GM19351 (cell line): ENCODE measurements at regions not wholly inside any gene's neighbourhood (a gene's known extent, or its start where the extent isn't known, plus 50 kb on each side); places are given as distances from the start of the nearest gene placed in this dataset.
A peak's percentile ranks its signal among the peaks of the same experiment; 100 is the strongest.

ENCODE experiments used
- ATAC-seq: cut with Tn5 transposase; IDR thresholded peaks from one replicate; pipeline ENCODE4 v1.9.1; 2021; ENCODE audit warnings: mild to moderate bottlenecking, moderate library complexity; ENCODE audit not compliant: unreplicated experiment

- no peak for ATAC-seq
Measured at GRCh38 chr16:89027281-89027680, 50.3 kb upstream of the CBFA2T3 start.

- ATAC-seq: peak; percentile 50
Measured at GRCh38 chr16:89031715-89032659, 55.0 kb upstream of the CBFA2T3 start.

- no peak for ATAC-seq
Measured at GRCh38 chr16:89033304-89033703, 56.3 kb upstream of the CBFA2T3 start.

GRCh38 chr16:89033796-89034572 is 57.0 kb upstream of the CBFA2T3 start:
- ATAC-seq: no peak

GRCh38 chr16:89034573-89034961 is 57.6 kb upstream of the CBFA2T3 start:
- no peak for ATAC-seq

GRCh38 chr16:89034971-89035668 is 58.1 kb upstream of the CBFA2T3 start:
- ATAC-seq: no peak

GRCh38 chr16:89035669-89036570 is 57.7 kb upstream of the ACSF3 start:
- ATAC-seq: no peak

- ATAC-seq: no peak
Measured at GRCh38 chr16:89036776-89037175, 56.9 kb upstream of the ACSF3 start.

- ATAC-seq: no peak
Measured at GRCh38 chr16:89037261-89038152, 56.1 kb upstream of the ACSF3 start.

GRCh38 chr16:89038221-89038721 is 55.4 kb upstream of the ACSF3 start:
- ATAC-seq: no peak

GRCh38 chr16:89038811-89039735 is 54.6 kb upstream of the ACSF3 start:
- no peak for ATAC-seq

GRCh38 chr16:89039756-89040155 is 53.9 kb upstream of the ACSF3 start:
- ATAC-seq: no peak

- no peak for ATAC-seq
Measured at GRCh38 chr16:89040391-89040790, 53.3 kb upstream of the ACSF3 start.

GRCh38 chr16:89040861-89041570 is 52.6 kb upstream of the ACSF3 start:
- ATAC-seq: no peak

- no peak for ATAC-seq
Measured at GRCh38 chr16:89041571-89042481, 51.8 kb upstream of the ACSF3 start.
